ENCODE measurements at regions not wholly inside any gene's neighbourhood (a gene's known extent, or its start where the extent isn't known, plus 50 kb on each side); places are given as distances from the start of the nearest gene placed in this dataset.
"Not testable (repeated sequence)": the region's sequence is repeated elsewhere in the genome, so short reads cannot be mapped to it uniquely, and the experiment has no call there.

DNA sequence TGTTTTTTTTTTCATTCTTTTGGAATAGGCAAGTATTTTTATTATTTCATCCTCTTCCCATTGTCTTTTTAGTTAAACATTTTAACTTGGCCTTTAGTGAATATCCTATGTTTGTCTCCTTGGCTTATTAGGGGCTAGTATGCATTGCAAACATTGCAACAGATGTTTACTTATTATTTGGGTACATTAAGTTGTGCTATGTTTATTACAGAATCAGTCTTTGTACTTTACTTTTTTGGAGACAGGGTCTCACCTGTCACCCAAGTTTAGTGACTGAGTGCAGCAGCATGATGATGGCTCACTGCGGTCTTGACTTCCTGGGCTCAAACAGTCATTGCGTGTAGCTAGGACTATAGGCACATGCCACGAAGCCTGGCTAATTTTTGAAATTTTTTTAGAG lies 51.1 kb upstream of the NUDT6 start:
- DNase-seq (ENCODE audit: low read depth): no peak

DNA sequence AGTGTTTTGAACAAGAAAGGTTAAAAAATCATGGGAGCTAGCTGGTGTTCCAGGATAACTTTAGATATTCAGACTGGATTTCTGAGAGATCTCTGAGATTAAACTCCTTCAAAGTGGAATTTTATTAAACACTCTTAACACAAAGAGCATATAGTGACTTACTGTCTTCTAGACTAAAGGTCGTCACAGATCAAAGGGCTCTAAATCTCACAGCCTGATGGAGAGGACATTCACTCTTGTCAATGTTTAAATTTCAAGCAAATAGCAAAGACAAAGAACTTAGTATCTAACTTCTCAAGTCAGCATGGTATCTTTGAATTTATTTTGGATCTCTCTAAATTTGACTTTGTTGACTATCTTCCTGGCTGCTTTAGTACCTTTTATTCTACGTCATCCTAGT lies 53.7 kb upstream of the NUDT6 start:
- DNase-seq (ENCODE audit: low read depth): no peak

DNA sequence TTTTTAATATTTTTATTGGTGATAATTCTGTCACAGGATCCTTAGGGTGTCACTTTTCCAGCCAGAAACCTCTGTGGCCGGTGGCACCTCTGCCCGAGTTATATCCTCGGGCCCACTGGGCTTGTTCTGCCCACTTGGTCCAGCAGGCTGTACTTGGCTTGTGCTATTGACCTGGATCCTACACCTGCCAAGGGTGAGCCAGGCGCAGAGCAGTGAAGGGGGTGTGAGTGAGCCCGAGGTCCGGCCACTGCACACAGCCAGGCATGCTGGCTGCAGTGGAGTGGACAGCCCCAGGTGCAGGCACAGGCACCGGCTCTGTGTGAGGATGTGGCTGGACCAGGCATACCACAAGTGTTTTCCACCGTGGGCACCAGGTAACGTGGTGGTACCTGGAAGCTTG lies 54.7 kb upstream of the NUDT6 start:
- DNase-seq (ENCODE audit: low read depth): no peak

DNA sequence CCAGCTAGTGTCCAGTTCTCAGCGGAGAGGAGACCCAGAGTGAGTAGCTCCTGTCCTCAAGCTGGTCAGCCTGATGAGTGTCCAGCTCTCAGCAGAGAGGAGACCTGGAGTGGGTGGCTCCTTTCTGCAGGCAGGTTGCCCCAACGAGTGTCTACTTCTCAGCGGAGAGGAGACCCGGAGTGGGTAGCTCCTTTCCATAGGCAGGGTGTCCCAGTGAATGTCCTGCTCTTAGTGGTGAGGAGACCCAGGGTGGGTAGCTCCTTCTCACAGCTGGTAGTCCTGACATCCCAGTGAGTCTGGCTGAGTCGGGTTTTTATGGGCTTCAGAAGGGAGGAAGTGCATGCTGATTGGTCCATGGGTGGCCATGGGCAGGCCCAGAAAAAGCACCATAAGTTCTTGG lies 55.7 kb upstream of the NUDT6 start:
- DNase-seq (ENCODE audit: low read depth): no peak

DNA sequence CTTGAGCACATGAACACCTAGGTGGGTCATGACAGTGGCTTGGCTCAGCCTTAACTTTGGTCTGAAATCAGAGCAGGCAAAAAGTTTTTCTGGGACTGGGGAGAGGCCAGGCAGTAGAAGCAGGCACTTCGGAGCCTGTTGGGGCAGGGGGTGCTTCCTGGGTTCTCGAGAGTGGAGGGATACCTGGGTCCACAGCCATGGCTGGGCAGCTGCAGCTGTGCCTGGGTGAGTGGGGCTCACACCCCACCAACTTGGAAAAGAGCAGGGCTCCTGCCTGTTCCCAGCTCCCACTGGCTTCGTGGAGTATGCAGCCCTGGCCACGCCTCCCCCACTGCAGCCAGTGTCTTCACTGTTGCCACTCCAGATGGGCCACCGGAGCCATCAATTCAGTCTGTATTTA lies 56.4 kb upstream of the NUDT6 start:
- no peak for DNase-seq (ENCODE audit: low read depth)

DNA sequence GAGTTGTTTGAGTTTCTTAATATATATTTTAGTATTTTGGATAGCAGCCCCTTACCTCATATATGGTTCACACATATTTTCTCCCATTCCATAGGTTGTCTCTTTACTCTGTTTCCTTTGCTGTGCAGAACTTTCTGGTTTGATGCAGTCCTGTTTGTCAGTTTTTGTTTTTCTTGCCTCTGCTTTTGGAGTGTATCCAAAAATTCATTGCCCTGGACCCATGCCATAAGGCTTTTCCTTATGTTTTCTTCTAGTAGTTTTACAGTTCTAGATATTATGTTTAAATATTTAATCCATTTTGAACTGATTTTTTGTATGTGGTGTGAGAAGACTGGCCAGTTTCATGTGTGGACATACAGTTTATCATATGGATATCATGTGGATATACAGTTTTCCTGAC lies 58.5 kb upstream of the NUDT6 start:
- DNase-seq (ENCODE audit: low read depth): no peak

DNA sequence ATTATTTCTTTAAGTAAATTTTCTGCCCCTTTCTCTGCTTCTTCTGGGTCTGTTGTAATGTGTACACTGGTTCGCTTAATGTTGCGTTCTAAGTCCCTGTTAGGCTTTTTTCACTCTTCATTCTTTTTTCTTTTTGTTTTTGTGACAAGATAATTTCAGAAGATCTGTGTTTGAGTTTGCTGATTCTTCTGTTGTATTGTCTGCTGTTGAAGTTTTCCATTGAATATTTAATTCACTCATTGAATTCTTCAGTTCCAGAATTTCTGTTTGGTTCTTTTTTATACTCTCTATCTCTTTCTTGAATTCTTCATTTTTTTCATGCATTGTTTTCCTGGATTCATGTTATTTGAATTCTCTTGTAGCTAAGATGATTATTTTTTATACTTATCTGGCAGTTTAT lies 66.3 kb upstream of the NUDT6 start:
- DNase-seq (ENCODE audit: low read depth): no peak

DNA sequence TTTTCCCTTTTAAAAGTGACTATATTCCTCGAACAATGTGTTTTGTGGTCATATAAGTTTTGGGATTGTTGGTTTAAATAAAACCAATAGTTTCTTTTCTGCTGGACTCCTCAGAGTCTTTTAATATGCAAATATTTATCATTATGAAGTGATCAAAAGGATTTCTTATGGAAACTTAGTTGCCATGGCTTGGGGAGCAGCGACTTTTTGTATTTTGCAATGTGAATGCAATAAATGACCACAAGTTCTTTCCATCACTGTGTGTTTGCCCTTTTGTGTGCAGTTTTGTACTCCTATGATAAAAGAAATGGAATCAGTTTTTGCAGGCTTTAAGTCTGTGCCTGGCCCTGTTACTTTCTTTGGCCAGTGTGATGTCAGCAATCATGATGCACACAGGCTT lies 68.5 kb upstream of the NUDT6 start:
- DNase-seq (ENCODE audit: low read depth): no peak

DNA sequence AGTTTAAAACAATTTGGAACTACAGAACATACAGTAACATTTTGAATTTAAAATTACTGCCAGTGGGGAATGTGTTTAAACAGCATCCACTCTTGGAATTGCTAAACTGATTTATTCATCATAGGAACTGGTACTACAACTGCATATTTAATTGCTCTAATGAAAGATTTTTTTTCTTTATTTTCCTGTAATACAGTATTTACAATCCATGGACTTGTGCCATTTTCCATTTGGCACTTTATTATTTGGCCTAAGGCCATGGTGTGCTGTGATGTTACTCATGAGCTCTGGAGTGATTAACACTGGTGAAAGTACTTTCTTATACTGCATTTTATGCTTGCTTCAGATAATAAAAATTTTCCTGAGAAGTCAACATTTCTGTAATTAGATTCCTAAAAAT lies 69.7 kb upstream of the NUDT6 start:
- DNase-seq (ENCODE audit: low read depth): peak; percentile 31

DNA sequence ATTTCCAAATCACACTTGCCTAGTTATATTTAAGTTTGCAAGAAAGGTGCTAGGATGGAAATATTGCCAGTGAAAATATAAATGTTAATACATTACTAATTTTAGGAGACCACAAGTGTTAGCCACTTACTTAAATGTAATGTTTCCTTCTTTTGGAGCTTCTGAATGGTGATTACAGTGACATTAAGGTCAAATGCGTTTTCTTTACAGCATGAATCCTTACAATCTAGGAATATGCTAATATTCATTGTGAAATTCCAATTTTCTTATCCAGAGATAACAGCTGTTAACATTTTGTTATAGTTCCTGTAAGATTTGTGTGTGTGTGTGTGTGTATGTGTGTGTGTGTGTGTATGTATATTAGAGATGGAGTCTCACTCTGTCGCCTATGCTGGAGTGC lies 70.2 kb upstream of the NUDT6 start:
- no peak for DNase-seq (ENCODE audit: low read depth)

DNA sequence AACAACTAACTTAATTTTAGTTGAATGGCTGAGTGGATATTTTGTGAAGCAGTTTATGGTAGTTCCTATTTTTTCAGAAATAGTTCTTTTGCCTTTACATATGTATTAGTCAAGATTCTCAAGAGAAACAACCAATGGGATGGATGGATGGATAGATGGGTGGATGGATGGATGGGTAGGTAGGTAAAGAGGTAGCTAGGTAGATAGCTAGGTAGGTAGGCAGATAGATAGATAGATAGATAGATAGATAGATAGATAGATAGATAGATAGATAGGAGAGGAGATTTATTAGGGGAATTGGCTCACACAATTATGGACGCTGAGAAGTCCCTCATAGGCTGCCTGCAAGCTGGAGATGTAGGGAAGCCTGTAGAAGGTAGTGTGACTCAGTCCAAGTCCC lies 74.0 kb upstream of the NUDT6 start:
- no peak for DNase-seq (ENCODE audit: low read depth)

DNA sequence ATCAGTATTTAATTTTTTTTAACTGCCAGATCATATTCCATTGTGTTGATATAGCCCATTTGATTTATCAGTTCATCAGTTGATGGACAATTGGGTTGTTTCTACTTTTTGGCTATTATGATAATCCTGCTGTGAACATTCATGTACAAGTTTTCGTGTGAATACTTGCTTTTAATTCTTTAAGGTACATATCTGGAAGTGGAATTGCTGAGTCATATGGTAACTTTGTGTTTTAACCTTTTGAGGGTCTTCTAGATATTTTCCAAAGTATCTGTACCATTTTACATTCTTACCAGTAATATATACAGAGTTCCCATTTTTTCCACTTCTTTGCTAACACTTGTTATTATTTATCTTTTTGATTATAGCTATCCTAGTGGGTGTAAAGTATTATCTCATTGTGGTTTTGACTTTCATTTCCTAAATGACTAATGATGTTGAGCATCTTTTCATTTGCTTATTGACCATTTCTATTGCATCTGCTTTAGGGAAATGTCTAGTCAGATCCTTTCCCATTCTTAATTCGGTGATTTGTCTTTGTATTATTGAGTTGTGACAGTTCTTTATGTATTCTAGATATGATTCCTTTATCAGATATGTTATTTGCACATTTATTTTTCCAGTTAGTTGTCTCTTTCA lies 75.2 kb upstream of the NUDT6 start:
- DNase-seq (ENCODE audit: low read depth): no peak

DNA sequence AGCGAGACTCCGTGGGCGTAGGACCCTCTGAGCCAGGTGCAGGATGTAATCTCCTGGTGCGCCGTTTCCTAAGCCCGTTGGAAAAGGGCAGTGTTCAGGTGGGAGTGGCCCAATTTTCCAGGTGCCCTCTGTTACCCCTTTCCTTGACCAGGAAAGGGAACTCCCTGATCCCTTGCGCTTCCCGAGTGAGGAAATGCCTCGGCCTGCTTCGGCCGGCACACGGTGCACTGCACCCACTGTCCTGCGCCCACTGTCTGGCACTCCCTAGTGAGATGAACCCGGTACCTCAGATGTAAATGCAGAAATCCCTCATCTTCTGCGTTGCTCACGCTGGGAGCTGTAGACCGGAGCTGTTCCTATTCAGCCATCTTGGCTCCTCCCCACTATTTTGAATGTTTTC lies 81.7 kb upstream of the NUDT6 start:
- not testable (repeated sequence) for DNase-seq (ENCODE audit: low read depth)

DNA sequence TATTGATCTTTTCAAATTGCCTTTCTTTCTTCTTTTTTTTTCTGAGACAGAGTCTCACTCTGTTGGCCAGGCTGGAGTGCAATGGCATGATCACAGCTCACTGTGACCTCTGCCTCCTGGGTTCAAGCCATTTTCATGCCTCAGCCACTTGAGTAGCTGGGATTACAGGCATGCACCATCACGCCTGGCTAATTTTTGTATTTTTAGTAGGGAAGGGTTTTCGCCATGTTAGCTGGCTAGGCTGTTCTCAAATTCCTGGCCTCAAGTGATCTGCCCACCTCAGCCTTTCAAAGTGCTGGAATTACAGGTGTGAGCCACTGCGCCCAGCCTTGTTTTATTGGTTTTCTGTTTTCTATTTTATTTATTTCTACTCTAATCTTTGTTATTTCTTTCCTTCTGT lies 82.7 kb upstream of the NUDT6 start:
- not testable (repeated sequence) for DNase-seq (ENCODE audit: low read depth)

DNA sequence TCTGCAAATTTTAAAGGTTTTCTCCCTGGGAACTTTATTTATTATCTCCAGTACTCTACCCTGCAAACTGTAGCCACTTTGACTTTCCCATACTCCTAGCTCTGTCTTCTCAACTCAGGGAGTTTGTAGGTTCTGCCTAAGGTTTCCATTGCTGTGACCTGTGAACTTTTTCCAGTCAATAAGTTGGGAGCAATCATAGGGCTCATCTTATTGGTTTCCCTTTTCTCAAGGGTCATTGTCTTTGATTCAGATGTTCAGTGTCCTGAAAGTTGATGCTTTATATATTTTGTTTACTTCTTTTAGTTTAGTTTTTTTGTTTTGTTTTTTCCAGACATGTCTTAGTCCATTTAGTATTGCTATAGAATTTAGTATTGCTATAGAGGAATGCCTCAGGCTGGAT lies 85.3 kb upstream of the NUDT6 start:
- no peak for DNase-seq (ENCODE audit: low read depth)

DNA sequence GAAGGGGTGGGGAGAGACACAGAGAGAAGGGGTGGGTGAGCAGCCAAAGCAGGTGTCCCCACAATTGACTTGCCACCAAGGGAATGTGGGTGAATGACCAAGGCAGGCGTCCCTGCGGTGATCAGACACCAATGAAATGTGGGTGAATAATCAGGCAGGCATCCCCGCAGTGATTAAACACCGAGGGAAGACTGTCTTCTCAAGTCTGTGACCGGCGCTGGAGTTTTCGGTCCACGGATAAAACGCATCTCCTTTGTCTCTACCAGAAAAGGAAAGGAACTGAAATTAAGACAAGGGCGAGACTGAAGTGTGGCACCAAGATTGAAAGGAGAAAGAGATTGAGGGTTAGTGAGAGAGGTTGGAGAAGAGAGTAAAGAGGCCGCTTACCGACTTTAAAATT lies 90.0 kb upstream of the NUDT6 start:
- not testable (repeated sequence) for DNase-seq (ENCODE audit: low read depth)

DNA sequence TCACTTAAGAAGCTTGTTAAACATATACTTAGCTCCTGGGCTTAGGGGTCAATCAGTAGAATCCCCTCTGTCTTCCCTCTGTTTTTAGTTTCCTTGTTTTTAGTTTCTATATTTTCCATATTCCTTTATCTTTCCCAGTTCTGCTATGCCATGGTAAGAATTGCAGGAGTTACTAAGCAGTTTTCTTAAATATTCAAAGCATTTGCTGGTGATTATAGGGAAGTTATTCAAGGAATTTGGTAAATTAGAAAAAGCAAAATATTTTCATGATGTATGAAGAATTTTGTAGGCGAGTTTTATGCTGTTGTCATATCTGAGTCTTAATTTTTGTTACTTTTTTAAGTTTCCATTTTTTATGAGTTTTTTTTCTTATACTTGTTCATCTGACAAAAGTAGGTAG lies 91.6 kb upstream of the NUDT6 start:
- DNase-seq (ENCODE audit: low read depth): no peak

DNA sequence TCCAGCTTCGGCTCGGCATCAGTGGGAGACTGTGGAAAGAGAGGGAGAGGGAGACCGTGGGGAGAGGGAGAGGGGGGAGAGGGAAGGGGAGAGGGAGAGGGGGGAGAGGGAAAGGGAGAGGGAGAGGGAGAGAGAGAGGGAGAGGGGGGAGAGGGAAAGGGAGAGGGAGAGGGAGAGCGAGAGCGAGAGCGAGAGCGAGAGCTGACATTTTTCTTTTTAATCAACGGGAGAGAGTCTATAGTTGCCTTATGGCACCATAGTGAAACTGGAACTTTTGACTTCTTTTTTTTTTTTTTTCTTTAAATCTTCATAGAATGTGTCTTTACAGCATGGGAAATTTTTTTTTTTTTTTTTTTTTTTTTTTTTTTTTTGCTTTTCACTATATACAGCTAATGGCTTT lies 94.7 kb upstream of the NUDT6 start:
- DNase-seq (ENCODE audit: low read depth): no peak

DNA sequence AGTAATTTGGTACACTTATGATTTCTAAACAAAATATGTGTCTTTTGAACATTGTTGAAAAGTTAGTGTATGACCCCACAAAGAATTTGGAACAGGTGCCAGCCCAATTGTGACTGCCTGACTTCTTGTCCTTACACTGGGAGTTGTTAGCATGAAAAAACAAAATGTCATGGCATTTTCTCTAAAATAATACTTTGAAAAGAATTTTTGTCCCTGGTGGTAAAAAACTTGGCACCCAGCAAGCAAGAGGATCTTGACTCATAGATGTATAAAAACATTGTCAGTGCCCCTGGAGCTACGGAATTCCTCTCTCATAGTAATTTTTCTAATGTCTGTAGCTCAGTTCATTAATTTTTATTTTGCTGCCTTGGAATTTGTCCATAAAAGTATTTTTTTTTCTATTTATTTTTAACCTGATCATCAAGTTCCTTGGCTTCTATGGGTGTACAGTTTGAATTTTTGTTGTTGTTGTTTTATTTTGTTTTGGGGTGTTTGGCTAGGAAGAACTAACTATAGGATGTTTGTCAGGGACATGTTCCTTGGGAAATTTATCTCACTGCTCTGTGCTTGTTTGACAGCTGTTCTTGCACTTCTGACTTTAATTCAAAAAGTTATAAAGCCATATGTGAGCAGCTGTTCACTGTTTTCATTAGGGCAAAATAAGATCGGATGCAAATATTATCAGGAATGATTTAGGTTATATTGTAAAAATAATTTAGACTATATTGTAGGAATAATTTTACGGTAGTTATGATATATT lies 95.4 kb upstream of the NUDT6 start:
- DNase-seq (ENCODE audit: low read depth): peak; percentile 51

DNA sequence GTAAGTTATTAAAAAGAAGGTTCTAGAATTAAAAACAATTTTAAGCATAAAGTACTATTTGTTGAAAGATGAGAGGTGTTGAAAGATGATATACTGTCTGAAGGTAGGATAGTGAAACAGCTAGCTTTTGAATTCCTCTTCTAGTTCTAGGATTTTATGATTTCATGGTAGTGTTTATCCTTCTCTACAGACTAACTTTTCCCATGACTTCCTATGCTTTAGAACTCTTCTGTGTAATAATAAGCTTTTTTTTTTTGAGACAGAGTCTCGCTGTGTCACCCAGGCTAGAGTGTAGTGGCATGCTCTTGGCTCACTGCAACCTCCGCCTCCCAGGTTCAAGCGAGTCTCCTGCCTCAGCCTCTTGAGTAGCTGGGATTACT lies 96.0 kb upstream of the NUDT6 start:
- DNase-seq (ENCODE audit: low read depth): no peak

DNA sequence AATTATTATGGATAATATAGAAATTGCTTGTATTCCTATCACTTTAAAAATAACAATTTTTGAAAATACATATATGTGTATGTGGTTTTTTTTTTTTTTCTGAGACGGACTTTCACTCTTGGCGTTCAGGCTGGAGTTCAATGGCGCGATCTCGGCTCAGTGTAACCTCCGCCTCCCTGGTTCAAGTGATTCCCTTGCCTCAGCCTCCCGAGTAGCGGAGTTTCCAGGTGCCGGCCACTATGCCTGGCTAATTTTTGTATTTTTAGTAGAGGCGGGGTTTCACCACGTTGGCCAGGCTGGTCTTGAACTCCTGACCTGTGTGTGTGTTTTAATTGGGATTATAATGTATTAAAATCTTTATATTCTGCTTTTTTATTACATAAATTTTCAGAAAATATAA lies 97.9 kb upstream of the NUDT6 start:
- DNase-seq (ENCODE audit: low read depth): no peak

DNA sequence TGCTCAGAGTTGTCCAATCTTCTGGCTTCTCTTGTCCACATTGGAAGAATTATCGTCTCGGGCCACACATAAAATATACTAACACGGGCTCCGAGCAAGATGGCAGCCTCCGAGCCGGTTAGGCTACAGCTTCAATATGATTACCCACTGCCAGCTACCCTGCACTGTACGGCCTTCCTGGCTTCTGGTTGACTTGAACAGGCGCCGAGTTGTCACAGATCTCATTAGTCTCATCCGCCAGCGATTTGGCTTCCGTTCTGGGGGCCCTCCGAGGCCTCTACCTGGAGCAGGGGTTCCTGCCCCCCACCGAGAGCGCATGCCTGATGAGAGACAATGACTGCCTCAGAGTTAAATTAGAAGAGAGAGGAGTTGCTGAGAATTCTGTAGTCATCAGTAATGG lies 101.2 kb upstream of the NUDT6 start:
- no peak for DNase-seq (ENCODE audit: low read depth)

DNA sequence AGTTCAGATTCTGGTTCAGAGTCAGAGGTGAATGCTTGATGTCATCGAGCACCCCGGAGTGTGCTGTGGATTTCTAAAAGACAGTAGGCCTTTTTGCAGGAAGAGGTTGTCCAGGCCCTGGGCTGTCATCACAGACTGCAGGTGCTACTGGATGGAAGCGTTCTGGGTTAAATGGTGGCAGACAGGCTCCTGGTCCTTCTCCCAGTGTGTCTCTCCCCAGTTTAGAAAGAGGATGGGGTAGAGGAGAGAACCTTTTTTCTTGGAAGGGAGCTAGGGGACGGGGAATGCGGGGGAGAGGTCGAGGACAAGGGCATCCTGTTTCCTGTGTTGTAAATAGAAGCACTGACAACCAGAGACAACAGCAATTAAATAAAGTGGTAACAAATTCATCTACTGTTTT lies 102.3 kb upstream of the NUDT6 start:
- no peak for DNase-seq (ENCODE audit: low read depth)

DNA sequence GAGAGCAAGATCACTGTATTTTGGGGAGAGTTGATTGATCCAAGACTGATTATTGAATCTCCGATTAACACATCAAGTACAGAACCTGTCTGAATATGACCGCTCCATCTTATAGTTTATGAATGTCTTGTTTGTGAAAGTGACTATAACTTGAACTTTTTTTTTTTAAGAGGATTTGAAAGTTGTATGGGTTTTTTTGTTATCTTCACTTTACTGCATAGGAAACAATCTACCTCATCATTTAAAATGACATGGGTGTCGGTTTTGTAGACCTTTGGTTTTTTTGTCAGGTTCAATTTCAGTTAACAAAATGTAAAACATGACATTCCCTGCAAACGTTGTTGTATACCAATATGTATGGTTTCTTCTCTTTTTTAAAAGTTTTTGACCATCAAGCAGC lies 103.0 kb upstream of the NUDT6 start:
- DNase-seq (ENCODE audit: low read depth): no peak
